Panc1 (cell line): ENCODE measurements at regions not wholly inside any gene's neighbourhood (a gene's known extent, or its start where the extent isn't known, plus 50 kb on each side); places are given as distances from the start of the nearest gene placed in this dataset.

Experiments used
- ATAC-seq: fragments of 200-7000 bp; cut with Tn5 transposase; 2 replicates; pipeline ENCODE4 v1.9.1; 2020; ENCODE audit warnings: mild to moderate bottlenecking, moderate library complexity
- BruUV-seq: library from RNA; stranded (reverse); fragments of 400-500 nt; replicated peaks from 2 replicates; lab custom pipeline; 2021; lab: Mats Ljungman, UMichigan
- CTCF ChIA-PET: fragments of 300-600 bp; sonication (Branson Sonifier 250); formaldehyde crosslinking; loops from one replicate; lab custom pipeline; 2022; ENCODE audit warnings: antibody characterized with exemption; lab: Charles Lee
- POLR2A ChIA-PET: fragments of 300-600 bp; sonication (Branson Sonifier 250); formaldehyde crosslinking; loops from one replicate; lab custom pipeline; 2022; ENCODE audit warnings: antibody characterized with exemption; lab: Charles Lee
- DNase-seq: peaks from one replicate; pipeline ENCODE4 v3.0.0-alpha.2; 2010; ENCODE audit warnings: low read depth, low spot score
- H3K27ac ChIP-seq: 2 replicates; pipeline ENCODE4 v1.5.1; 2011; ENCODE audit warnings: mild to moderate bottlenecking, low read length, inconsistent platforms
- H3K27me3 ChIP-seq: fragments of 200-500 bp; sonication (Bioruptor generic); 2 replicates; pipeline ENCODE4 v1.6.0; 2014; ENCODE audit warnings: low read length, inconsistent platforms; ENCODE audit not compliant: control insufficient read depth, insufficient read depth
- H3K36me3 ChIP-seq: fragments of 200-500 bp; sonication (Bioruptor generic); 2 replicates; pipeline ENCODE4 v1.5.1; 2014; ENCODE audit warnings: inconsistent platforms, mild to moderate bottlenecking, low read length, moderate library complexity; ENCODE audit not compliant: control insufficient read depth, insufficient read depth
- H3K4me1 ChIP-seq: 2 replicates; pipeline ENCODE4 v1.5.1; 2011; ENCODE audit warnings: inconsistent platforms, mild to moderate bottlenecking, low read length, moderate library complexity; ENCODE audit not compliant: control insufficient read depth, insufficient read depth
- H3K4me3 ChIP-seq, 2 experiments: 2 replicates each; pipeline ENCODE4 v1.5.1; 2011 to 2012; ENCODE audit warnings: low read depth in 2 of 2, low read length in 2 of 2, mild to moderate bottlenecking in 2 of 2, inconsistent platforms in 1 of 2, moderate library complexity in 1 of 2
- H3K9me3 ChIP-seq: fragments of 200-500 bp; sonication (Bioruptor generic); 2 replicates; pipeline ENCODE4 v1.5.1; 2014; ENCODE audit warnings: low read depth, mild to moderate bottlenecking, inconsistent platforms, low read length, moderate library complexity; ENCODE audit not compliant: control insufficient read depth, insufficient read depth
- CTCF ChIP-seq: fragments of 450-650 bp; IDR thresholded peaks from 2 replicates; pipeline ENCODE4 v1.5.1; 2017; ENCODE audit warnings: mild to moderate bottlenecking
- POLR2AphosphoS5 ChIP-seq: IDR thresholded peaks from 2 replicates; pipeline ENCODE4 v1.6.1; 2012; ENCODE audit warnings: mild to moderate bottlenecking, low read depth, low read length, moderate library complexity
- REST ChIP-seq, 2 experiments: IDR thresholded peaks; 2 replicates each; pipeline ENCODE4 v1.6.1; 2011 to 2012; ENCODE audit warnings: low read depth in 2 of 2, control low read depth in 1 of 2, low read length in 1 of 2, mild to moderate bottlenecking in 1 of 2, moderate library complexity in 1 of 2; ENCODE audit not compliant: insufficient read depth in 1 of 2
- SIN3A ChIP-seq: IDR thresholded peaks from 2 replicates; pipeline ENCODE4 v1.6.1; 2012; ENCODE audit warnings: low read depth, mild to moderate bottlenecking, low read length, moderate library complexity, borderline replicate concordance; ENCODE audit not compliant: insufficient read depth
- TCF7L2 ChIP-seq: IDR thresholded peaks from 2 replicates; pipeline ENCODE4 v1.6.1; 2011; ENCODE audit warnings: mild to moderate bottlenecking, low read depth, low read length, inconsistent platforms
- in situ Hi-C: cut with HindIII; loops from 2 replicates; pipeline ENCODE4 v1.10.0; 2016; ENCODE audit warnings: low sequenced_read_pairs, low pct_unique_long_range_greater_than_20kb
- intact Hi-C: fragments of 100-400 bp; cut with micrococcal nuclease; formaldehyde crosslinking; loops from one replicate; pipeline ENCODE4 v1.10.0; 2022; ENCODE audit not compliant: unreplicated experiment

DNA sequence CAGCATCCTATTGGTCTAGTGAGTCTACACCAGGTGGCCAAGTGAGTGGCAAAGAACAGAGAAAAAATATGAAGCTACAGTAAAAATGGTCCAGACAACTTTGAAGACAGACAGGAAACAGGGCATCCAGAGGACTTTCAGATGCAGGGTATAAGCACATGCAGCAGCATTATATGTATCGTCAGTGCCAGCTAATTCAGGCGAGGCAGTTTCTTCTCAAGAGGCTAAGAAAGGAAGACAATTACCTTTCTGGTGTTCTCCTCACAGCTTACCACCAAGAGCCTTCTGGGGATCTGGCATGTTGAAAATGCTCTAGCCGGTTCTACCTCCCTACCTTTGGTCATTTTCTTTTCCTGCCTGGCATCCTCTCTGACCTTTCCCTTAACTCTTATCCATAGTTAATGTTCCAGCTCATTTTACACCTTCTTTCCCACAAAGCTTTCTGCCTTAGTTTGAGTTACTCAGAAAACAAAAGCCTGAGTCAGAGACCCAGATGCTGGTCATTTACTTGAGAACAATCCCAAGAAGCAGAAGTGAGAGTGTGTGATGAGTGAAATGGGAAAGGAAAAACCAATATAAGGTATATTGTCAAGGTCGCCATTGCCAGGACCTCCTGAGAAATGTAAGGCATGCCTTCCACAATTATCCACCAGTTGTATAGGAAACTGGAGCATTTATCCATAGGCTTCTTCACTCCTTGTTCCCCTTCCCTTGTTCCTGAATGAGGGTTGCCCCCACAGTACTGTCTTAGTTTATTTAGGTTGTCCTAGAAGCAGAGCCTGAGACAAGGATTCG lies 444.1 kb downstream of the PLPP3 start:
- H3K4me1 ChIP-seq = no peaks in the 10 kb centered on the region
- no peak overlapping the region for H3K27ac ChIP-seq
- TF ChIP-seq REST (IDR thresholded peaks at IDR 0.05; ENCODE audit: insufficient read depth in 1 of 2, low read depth in 2 of 2, low read length in 1 of 2) (no peak), POLR2AphosphoS5 (no peak), TCF7L2 (no peak), CTCF (no peak)
- no peaks in the 10 kb centered on the region for H3K27me3 ChIP-seq
- no peaks in the 10 kb centered on the region for H3K36me3 ChIP-seq
- ATAC-seq = no peak
- ChIA-PET CTCF (no interaction called here), POLR2A (no interaction called here)
- in situ Hi-C loops (no loop called here), intact Hi-C loops (no loop called here)
- DNase-seq = no peak
- no peaks in the 10 kb centered on the region for H3K9me3 ChIP-seq
- no peak overlapping the region for H3K4me3 ChIP-seq
- BruUV-seq = no TSS peak

GRCh38 chr1:56133522-56134472 lies 445.6 kb downstream of the PLPP3 start:
- Histone ChIP-seq H3K27ac (no peak overlapping the region), H3K36me3 (no peaks in the 10 kb centered on the region), H3K4me3 (no peak overlapping the region), H3K27me3 (no peaks in the 10 kb centered on the region), H3K4me1 (no peaks in the 10 kb centered on the region), H3K9me3 (no peaks in the 10 kb centered on the region)
- ATAC-seq (no peak), DNase-seq (no peak)
- ChIA-PET CTCF (no interaction called here), POLR2A (no interaction called here)
- BruUV-seq = no TSS peak
- intact Hi-C loops = no loop called here
- in situ Hi-C loops = no loop called here
- TF ChIP-seq SIN3A = no peak
- no peak for TF ChIP-seq CTCF
- TF ChIP-seq POLR2AphosphoS5 = no peak
- TF ChIP-seq TCF7L2 = no peak
- TF ChIP-seq REST (IDR thresholded peaks at IDR 0.05; ENCODE audit: insufficient read depth in 1 of 2, low read depth in 2 of 2, low read length in 1 of 2) = no peak
